ENCODE measurements at regions not wholly inside any gene's neighbourhood (a gene's known extent, or its start where the extent isn't known, plus 50 kb on each side); places are given as distances from the start of the nearest gene placed in this dataset.
"Not testable (repeated sequence)": the region's sequence is repeated elsewhere in the genome, so short reads cannot be mapped to it uniquely, and the experiment has no call there.

GRCh38 chr2:192384191-192384590 lies 189.5 kb upstream of the TMEFF2 start:
- not testable (repeated sequence) for TF ChIP-seq CTCF (conservative IDR thresholded peaks at IDR 0.05; ENCODE audit: low read length); EZH2phosphoT487 (IDR thresholded peaks at IDR 0.05; ENCODE audit: borderline replicate concordance, low read depth, low read length)
